ENCODE measurements at regions not wholly inside any gene's neighbourhood (a gene's known extent, or its start where the extent isn't known, plus 50 kb on each side); places are given as distances from the start of the nearest gene placed in this dataset.

DNA sequence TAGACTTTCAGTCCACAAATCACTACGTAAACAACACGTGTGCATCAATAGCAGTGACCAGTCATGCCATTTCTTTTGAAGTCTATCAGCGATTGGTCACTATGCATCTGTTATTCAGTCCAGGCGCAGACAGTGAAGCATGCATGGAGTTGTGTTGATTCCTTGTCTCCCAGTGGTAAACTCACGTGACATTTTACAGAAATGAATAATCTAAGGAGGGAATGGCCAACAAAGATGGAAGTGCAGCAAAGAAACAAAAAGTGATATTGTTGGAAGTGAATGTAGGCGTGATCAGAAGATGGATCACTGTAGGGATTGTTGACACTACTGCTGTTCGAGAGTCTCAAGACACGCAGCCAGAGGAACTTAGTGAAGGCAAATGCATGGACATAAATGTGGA, 317.8 kb upstream of the MGAT5 start:
- intact Hi-C loops (cut with micrococcal nuclease): no loop called here

DNA sequence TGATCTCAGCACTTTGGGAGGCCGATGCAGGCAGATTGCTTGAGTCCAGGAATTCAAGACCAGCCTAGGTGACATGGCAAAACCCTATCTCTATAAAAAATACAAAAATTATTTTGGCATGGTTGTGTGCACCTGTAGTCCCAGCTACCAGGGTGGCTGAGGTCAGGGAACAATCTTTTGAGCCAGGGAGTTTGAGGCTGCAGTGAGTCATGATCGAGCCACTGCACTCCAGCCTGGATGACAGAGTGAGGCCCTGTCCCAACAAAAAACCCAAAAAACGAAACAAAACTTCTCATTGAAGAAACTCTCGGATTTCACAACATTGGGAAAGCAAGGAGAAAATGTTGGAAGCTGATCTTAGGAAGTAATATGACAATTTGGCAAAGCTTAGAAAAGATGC, 317.3 kb upstream of the MGAT5 start:
- intact Hi-C loops (cut with micrococcal nuclease): no loop called here

DNA sequence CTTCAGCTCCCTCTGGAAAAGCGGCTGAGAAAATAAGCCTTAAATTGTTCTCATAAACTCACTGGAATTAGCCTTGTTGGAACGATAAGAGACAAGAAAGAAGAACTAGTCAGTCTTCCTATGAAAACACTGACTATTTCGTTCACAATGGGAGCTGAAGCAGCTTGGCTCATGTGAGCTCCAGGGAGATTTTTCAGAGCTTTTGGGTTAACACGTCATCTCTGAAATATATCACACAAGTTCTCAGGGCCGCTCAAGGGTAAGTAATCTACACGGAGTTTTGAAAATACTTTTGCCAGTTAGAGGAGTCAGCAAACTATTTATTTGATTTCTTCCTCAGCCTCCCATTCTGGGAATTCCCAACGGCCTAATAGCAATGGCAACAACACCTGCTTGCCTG, 316.2 kb upstream of the MGAT5 start:
- intact Hi-C loops (cut with micrococcal nuclease): no loop called here

DNA sequence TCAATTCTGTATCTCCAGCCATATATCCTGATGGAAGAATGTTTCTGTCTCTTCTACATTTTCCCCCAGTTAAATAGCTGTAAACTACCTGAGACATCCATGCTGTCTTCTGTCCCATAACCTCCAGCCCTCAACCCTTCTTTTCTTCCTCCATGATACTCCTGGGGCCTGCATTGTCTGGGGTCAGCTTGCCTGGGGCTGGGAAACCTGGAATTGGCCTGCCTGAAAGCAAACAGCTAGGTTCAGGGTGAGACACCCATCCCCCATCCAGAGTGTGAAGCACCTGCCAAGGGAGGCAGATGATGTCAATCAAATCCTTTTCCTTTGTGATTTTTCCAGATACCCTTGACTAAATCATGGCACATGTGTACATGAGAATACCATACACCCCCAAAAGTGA, 313.7 kb upstream of the MGAT5 start:
- intact Hi-C loops (cut with micrococcal nuclease): no loop called here

DNA sequence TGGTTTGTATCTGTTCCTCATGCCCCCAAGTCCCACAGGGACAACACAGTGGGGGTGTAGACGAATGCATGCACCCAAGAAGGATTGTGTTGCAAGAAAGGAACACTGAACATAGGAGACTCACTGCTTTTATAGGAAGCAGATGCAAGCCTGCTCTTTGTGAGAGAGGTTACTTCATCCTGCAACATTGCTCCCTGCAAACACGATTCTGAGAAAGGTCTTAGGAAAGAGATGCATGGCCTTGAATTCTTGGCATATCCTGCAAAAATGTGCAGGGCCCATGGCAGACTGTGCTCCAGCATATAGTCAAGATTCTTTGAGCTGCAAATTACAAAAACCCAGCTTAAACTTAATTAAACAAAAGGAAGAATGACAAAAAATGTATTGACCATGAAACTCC, 312.2 kb upstream of the MGAT5 start:
- intact Hi-C loops (cut with micrococcal nuclease): no loop called here

DNA sequence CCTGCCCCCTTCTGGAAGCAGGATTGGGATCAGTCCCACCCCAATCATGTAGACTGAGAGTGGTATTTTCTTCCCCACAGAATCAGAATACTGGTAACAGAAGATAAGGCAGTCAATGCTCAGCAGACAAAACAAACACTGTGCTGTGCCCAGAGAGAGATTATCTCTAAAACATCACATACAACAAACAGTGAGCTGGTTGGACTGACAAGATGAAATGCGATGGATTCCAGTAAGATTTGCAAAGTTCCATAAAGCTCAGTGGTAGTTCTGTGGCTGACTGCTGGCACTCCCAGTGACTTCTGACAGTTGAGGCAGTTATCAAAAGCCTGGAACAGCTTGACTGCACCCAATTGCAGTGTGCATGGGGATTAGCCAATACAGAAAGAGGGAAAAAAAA, 311.5 kb upstream of the MGAT5 start:
- intact Hi-C loops (cut with micrococcal nuclease): no loop called here

DNA sequence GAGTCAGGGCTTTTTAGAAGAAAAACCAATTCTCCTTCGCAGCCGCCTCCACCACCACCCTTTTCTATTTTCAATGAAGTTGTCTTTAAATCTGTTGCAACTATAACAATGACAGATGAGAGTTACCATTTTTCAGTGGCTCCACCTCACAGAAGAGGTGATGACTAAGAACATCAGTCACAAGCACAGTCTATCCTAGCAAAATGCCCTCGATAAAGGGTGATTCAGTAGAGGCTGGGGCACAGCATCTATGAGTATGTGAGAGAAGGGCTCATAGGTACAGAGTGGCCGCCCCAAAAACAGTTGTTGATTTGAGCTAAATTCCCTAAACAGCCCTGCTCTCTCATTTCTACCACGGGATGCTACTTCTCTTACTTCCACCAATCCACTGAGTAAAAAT, 310.8 kb upstream of the MGAT5 start:
- intact Hi-C loops (cut with micrococcal nuclease): no loop called here

DNA sequence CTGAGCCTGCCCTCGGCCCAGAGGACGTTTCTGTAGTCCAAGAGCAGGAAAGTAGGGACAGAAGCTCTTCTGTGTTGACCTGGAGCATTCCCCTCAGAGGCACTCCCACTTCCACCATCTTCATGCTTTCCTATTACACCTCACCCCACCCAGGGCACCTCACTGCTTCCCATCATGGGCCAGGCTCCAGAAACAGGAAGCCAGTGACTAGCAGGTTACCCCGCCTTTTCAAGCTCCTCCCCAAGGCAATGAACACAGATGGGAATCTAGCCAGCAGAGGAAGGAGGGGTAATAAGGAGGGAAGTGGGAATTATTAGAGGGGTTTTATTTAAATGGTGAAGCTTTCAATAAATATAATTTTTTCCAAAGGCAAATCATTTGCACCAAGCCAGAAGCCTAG, 308.8 kb upstream of the MGAT5 start:
- intact Hi-C loops (cut with micrococcal nuclease): no loop called here

DNA sequence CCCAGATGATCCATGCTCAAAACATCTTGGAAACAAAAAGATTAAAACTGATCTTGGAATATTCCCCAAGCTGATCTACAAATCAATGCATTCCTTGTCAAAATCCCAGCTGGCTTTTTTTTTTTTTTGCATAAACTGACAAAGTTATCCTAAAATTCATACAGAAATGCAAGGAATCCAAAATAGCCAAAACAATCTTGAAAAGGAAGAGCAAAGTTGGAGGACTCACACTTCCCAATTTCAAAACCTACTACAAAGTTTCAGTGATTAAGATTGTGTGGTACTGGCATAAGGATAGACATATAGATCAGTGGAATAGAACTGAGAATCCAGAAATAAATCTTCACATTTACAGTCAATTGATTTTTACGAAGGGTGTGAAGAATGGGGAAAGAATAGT, 306.8 kb upstream of the MGAT5 start:
- intact Hi-C loops (cut with micrococcal nuclease): no loop called here

DNA sequence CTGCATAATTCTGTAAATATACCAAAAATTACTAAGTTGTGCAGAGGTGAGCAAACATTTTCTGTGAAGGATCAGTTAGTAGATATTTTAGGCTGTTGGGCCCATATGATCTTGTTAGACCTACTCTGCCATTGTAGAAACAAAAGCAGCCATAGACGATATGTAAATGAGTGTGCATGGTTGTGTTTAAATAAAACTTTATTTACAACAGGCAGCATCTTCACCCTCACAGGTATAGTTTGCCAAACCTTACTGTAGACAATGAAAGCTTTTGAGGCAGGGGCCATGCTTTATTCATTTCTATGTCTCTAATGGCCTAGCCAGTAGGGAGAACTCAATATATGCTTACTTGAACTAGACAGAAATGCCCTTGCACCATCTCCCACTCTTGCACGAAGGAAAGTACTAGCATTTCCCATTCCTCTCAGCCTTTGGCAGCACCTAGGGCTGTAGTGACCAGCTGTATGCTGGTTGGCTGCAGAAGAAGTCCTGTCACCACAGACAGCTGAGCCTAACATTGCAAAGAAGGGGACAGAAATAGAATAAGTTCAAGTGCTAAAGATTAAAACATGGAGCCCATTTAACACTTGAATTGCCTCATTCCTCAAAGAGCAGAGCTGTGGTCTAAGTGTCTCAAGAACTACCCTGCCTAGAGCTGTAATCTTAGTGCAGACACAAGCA, 305.1 kb upstream of the MGAT5 start:
- intact Hi-C loops (cut with micrococcal nuclease): no loop called here

DNA sequence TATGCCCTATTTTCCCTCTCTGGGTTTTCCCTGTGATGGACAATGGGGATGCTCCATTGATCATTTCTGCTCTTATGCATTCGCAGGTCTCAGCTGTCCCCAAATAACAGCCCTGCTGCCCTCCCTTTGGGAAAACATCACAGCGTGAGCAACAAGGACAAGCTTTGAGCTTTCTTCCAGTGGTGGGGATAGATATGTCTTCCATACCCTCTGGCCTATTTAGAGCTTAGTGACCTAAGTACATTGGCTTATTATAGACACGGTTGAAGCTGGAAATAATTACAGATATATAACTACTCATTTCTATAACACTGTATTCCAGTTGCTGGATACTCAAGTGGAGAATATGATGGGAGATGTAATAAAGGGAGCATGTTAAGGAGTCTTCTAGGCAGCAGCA, 304.3 kb upstream of the MGAT5 start:
- intact Hi-C loops (cut with micrococcal nuclease): no loop called here

DNA sequence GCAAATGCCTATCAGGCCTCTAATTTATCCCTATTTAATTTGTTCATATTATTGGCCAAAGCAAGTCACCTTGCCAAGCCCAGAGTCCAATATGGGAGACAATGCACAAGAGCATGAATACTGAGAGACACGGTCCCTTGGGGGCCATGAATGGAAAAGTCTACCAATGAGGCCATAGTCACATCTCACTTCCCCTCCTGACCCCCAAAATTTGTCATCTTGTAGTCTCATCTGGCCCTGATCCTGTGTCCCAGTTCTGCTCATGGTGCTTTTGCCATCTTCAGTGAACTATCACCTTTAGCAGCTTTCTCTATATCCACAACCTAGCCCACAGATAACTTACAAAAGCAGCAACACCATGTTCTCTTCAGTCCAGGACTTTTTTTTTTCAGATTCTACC, 302.7 kb upstream of the MGAT5 start:
- intact Hi-C loops (cut with micrococcal nuclease): no loop called here

DNA sequence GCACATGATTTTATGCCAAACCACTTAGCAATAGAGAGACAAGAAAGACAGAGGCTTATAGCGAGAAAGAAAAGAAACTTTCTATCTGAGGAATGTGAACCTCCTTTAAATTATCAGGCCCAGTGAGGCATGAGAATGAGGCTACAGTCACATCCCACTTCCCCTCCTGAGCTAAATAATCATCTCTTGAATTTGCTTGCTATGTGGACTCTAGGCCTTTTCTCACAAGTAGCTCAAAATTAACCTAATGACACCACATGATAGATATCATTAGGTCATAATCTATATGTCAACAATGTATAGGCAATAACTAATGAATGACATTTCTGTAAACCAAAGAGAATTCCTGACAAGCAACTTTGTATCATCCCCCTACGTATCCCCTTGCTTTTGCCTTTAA, 301.5 kb upstream of the MGAT5 start:
- intact Hi-C loops (cut with micrococcal nuclease): no loop called here

DNA sequence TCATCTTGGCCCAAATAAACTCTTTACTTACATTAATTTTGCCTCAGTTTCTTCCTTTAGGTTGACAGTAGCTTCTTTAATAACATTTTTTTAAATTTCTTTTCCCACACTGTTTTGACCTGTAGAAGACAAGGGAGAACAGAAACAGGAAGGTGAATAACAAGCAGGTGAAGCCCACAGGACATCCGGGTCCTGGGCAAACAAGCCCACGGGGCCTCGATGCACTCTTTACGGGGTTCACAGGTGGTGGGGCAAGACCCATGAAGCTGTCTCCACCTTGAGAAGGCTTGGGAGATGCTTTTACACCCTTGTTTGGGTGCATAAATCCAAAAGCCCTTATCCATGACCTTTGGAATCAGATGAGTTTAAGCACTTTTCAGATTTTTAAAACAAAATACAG, 301.0 kb upstream of the MGAT5 start:
- intact Hi-C loops (cut with micrococcal nuclease): no loop called here

DNA sequence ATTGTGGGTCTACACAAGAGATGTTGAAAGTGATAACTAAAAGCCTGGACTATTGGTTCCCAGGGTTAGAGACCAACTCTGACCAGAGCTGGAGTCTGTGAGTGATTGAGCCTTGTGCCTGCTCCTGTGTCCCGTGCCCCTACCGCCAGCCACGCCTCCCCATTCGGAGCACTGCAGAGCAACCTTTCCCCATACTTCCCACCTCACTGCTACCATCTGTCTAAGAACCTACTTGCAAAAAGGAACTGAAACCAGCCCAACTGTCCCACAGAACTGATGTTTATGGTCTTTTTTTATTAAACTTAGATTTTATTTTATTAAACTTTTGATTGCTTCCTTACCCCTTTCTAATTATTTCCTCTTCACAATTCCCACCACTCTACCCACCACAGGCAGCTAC, 300.3 kb upstream of the MGAT5 start:
- intact Hi-C loops (cut with micrococcal nuclease): no loop called here

DNA sequence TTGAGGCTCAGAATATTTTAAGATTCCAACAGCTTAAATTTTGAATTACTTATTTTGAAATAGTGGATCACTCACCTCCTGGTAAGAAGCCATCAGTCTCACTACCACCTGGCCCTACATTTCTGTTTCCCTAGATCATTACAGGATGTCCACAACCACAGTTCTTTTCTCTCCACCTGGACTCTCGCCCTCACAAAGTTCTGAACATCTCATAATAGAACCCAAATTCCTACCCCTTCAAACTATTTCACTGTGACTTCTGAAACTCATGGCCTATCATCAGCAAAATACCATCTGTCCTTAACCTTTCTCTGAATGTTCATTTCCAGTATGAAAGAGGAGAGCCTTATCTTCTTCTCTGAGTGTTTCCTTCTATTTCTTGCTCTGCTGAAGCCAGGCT, 299.2 kb upstream of the MGAT5 start:
- intact Hi-C loops (cut with micrococcal nuclease): no loop called here

DNA sequence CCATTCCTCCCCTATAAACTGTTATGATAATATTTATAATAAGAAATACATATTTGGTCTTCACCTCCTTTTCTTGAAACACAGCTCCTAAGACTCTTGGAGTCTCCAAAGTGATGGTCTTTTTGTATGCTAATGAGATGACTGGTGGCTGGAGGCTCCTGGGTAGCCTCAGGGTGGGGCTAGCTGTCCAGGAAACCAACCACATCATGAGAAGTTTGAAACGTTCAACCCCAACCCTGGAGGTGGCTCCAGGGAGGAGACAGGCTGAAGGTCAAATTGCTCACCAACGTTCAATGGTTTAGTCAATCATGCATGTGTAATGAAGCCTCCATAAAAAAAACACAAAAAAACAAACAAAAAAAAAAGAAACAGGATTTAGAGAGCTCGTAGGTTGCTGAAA, 298.7 kb upstream of the MGAT5 start:
- intact Hi-C loops (cut with micrococcal nuclease): no loop called here

DNA sequence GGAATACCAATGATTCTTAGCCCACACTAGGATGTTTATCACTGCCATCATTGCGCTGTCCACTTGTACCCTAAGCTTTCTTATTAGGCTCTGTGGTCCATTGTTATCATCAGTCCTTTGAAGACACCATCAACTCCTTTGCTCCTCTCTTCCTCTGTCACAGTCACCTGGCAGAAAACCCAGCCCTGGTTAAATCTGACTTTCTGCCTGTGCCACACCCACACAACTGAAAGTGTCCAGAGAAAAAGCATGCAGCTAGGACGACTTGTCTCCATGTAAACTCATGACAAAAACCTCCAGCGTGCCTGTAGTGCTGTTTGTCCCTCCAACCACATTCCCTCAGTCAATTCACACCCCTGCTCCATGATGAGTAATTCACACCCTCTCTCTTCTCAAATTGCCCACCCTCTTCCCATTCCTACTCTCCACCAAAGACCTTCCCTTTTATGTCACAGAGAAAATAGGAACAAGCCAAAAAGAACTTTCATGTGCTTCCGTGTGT, 297.4 kb upstream of the MGAT5 start:
- intact Hi-C loops (cut with micrococcal nuclease): no loop called here

DNA sequence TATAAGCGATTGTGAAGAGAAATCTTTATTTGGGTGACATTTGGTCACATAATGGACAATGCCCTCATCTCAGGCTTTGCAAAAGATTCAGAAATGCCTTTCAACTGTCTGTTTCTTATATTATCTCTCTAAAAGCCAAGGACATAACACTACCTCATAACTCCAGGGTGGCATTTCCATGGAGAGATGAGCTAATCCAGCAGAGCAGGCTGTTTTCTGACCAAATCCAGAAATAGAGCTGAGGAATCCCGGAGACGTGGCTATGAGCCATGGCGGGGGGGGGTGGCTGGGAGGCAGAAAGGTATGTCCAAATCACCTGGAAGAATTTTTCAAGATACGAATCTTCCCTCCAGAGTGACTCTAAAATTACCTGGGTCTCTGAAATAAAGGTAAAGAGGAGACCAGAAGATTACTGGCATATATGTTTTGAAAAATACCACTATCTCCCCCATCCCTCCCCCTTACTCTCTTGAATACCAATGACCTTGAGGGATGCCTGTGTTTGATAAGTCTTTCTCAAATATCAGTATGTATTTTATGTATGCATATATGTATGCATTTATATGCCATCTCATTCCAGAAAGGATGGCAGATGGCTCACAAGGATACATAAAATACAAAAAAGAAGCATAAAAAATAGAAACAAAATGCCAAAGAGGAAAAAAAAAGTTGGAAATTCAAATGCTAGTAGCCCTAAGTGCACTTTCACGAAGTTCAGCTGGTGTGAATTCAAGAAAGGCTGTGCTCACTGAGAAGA, 296.0 kb upstream of the MGAT5 start:
- intact Hi-C loops (cut with micrococcal nuclease): no loop called here

DNA sequence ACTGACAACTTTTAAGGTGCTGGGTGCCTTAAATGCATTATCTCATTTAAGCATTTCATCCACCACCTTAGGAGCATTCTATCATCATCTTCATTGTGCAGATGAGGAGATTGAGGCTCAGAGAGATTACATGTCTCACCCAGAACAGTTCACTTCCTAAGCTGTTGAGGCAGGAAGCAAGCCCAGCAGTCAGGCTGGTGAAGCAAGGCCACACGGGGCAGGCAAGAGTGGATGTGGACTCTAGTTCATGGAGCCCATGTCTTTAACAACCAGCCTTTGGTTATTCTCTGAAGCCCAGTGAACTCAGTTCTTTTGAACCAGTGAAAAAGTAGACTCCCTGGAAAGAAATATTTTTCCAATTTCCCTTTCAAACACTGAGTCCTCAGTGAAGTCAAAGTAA, 294.8 kb upstream of the MGAT5 start:
- intact Hi-C loops (cut with micrococcal nuclease): no loop called here

DNA sequence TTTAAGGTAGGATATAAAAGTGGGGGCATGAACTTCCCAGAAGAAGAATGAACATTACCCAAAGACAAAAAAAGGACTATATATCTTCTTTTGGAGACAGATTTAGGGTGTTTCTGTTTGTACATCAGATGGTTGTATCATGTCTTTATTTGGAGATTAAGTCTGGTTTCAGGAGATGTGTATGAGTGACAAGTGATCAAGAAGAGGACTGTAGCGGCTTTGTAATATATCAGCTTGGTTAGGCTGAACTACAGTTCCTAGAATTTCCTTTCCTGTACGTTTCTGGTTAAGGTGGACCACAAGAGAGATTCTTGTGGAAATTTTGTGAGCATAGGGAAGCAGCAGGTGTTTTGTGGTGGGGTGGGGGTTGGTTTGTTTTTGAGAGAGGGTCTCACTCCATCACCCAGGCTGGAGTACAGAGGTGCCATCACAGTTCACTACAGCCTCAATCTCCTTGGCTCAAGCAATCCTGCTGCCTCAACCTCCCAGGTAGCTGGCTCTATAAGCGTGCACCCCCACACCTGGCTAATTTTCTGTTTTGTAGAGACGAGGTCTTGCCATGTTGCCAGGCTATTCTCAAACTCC, 287.1 kb upstream of the MGAT5 start:
- intact Hi-C loops (cut with micrococcal nuclease): no loop called here

DNA sequence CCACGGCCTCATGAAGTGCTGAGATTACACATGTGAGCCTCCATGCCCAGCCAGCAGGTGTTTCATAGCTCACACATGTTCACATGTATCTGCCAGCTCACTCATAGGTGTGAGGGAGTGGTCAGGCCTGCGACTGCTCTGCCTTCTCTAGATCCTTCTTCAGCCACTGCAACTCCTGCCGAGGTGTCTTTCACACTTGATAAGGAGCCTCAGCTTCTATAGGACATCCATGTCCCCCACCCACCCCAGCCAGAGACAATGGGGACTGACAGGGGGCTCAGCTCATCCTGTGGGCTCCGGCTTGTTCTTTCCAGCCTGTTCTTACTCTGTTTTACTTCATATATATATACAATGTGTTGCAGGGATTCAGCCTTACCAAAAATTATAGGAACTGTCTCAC, 286.5 kb upstream of the MGAT5 start:
- intact Hi-C loops (cut with micrococcal nuclease): no loop called here

DNA sequence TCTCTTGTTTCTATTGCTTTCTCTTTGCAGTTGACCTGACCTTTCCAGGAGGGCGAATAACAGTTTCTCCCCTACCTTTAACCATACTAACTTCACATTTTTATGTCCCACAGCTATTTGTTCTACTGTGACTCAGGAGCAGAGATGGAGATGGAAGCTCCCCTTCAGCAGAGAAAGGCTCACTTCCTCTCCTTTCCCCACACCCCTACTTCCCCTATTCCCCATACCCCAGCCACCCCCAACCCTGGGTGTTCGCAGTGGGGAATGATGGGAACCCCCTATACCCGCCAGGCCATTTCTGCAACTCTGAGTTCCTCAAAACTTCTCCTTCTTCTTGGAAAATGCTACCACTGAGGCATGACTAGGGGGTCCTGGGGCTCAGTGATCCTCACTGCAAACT, 285.4 kb upstream of the MGAT5 start:
- intact Hi-C loops (cut with micrococcal nuclease): no loop called here
